Naive B cell (primary cell): ENCODE measurements at regions not wholly inside any gene's neighbourhood (a gene's known extent, or its start where the extent isn't known, plus 50 kb on each side); places are given as distances from the start of the nearest gene placed in this dataset.

Experiments used
- ATAC-seq, 2 donors: fragments of 150-1000 bp; cut with Tn5 transposase; 2 replicates each; pipeline ENCODE4 v1.10.0; 2021; ENCODE audit warnings: low read depth in 2 of 2, mild to moderate bottlenecking in 2 of 2, moderate library complexity in 2 of 2
- DNase-seq: peaks from one replicate; pipeline ENCODE4 v3.0.0; 2022
- H3K27ac Mint-ChIP-seq, 6 donors: one replicate each; pipeline ENCODE4 v1.8.0; 2020 to 2022; ENCODE audit warnings: mild to moderate bottlenecking in 6 of 6, mixed read lengths in 6 of 6, moderate library complexity in 5 of 6, inconsistent platforms in 2 of 6
- H3K27me3 Mint-ChIP-seq, 3 donors: one replicate each; pipeline ENCODE4 v1.8.0; 2021 to 2022; ENCODE audit warnings: mixed read lengths in 3 of 3, mild to moderate bottlenecking in 1 of 3
- H3K36me3 Mint-ChIP-seq, 2 donors: one replicate each; pipeline ENCODE4 v1.8.0; 2020 to 2022; ENCODE audit warnings: mixed read lengths in 2 of 2, inconsistent platforms in 1 of 2, mild to moderate bottlenecking in 1 of 2
- H3K4me1 Mint-ChIP-seq, 3 donors: one replicate each; pipeline ENCODE4 v1.8.0; 2020 to 2022; ENCODE audit warnings: mixed read lengths in 3 of 3, inconsistent platforms in 1 of 3, mild to moderate bottlenecking in 1 of 3, moderate library complexity in 1 of 3
- H3K4me3 Mint-ChIP-seq, 8 donors: one replicate each; pipeline ENCODE4 v1.8.0; 2020 to 2022; ENCODE audit warnings: mild to moderate bottlenecking in 8 of 8, mixed read lengths in 8 of 8, moderate library complexity in 8 of 8, inconsistent platforms in 2 of 8
- H3K9me3 Mint-ChIP-seq, 7 donors: one replicate each; pipeline ENCODE4 v1.8.0; 2020 to 2022; ENCODE audit warnings: mixed read lengths in 7 of 7, mild to moderate bottlenecking in 5 of 7, inconsistent platforms in 2 of 7, moderate library complexity in 1 of 7

GRCh38 chr2:133773854-133774653 is 205.8 kb upstream of the NCKAP5 start:
- Mint-ChIP-seq H3K4me1 (no peaks in the 10 kb centered on the region), H3K9me3 (no peaks in the 10 kb centered on the region), H3K27ac (no peak overlapping the region), H3K4me3 (no peak overlapping the region), H3K36me3 (no peaks in the 10 kb centered on the region), H3K27me3 (peaks cover 0 to 2% (median 0%) of the 10 kb centered on the region in 3 donors)
- no peak for DNase-seq
- ATAC-seq = no peak

GRCh38 chr2:133774654-133775015 is 206.4 kb upstream of the NCKAP5 start:
- Mint-ChIP-seq H3K9me3 (no peaks in the 10 kb centered on the region), H3K4me1 (no peaks in the 10 kb centered on the region), H3K27ac (no peak overlapping the region), H3K36me3 (no peaks in the 10 kb centered on the region), H3K27me3 (no peaks in the 10 kb centered on the region), H3K4me3 (no peak overlapping the region)
- ATAC-seq (no peak), DNase-seq (no peak)

- H3K27ac Mint-ChIP-seq = no peak overlapping the region
These were observed 208.8 kb upstream of the NCKAP5 start for GRCh38 chr2:133776936-133777573.

GRCh38 chr2:133777574-133777960 is 209.3 kb upstream of the NCKAP5 start:
- no peak overlapping the region for H3K4me3 Mint-ChIP-seq
- no peaks in the 10 kb centered on the region for H3K36me3 Mint-ChIP-seq
- H3K27ac Mint-ChIP-seq = no peak overlapping the region
- ATAC-seq = no peak
- no peaks in the 10 kb centered on the region for H3K4me1 Mint-ChIP-seq
- H3K9me3 Mint-ChIP-seq = no peaks in the 10 kb centered on the region
- no peak for DNase-seq
- no peaks in the 10 kb centered on the region for H3K27me3 Mint-ChIP-seq

More at GRCh38 chr2:133776936-133777573, 208.8 kb upstream of the NCKAP5 start:
- no peaks in the 10 kb centered on the region for H3K9me3 Mint-ChIP-seq
- no peak overlapping the region for H3K4me3 Mint-ChIP-seq
- DNase-seq (no peak), ATAC-seq (no peak)
- H3K4me1 Mint-ChIP-seq = no peaks in the 10 kb centered on the region
- H3K36me3 Mint-ChIP-seq = no peaks in the 10 kb centered on the region
- no peaks in the 10 kb centered on the region for H3K27me3 Mint-ChIP-seq

DNA sequence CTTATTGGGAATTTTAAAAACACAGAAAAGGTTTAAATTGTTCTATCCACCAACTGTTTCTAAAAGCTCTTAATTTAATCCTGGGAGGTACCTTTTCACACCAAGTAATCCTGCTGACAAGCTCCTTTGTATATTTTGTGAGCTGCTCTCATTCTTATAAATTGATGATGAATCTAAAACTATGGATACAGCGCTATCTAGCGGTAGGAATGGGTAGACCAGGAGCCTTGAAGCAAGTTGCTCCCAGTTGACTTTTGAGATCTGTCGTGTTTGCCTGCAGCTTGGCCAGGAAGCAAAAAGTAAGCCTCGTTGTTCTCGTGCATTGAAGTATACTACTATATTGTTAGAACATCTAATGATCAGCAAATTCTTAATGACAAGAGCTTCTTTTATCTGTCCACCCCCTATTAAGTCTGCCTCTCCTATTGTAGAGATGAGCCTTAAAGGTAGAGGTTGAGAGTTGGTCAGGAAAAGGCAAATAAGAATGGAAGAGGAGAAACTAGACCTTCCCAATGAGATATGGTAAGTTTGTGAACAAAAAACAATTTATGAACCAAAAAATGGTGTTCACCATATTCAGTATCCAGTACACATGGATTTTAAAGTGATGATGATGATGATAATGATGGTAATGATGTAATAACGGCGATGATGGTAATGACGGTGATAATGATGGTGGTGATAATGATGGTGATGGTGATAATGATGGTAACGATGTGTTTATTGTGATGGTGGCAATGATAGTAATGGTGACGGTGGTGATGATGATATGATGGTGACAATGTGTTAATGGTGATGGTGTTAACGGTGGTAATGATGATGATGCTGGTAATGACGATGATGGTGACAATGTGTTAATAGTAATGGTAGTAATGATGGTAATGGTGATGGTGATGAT is 212.1 kb upstream of the NCKAP5 start:
- Mint-ChIP-seq H3K27me3 (no peaks in the 10 kb centered on the region), H3K4me3 (no peak overlapping the region), H3K4me1 (no peaks in the 10 kb centered on the region), H3K36me3 (no peaks in the 10 kb centered on the region), H3K9me3 (peaks cover 0 to 1% (median 0%) of the 10 kb centered on the region in 7 donors), H3K27ac (no peak overlapping the region)
- ATAC-seq = no peak
- no peak for DNase-seq

DNA sequence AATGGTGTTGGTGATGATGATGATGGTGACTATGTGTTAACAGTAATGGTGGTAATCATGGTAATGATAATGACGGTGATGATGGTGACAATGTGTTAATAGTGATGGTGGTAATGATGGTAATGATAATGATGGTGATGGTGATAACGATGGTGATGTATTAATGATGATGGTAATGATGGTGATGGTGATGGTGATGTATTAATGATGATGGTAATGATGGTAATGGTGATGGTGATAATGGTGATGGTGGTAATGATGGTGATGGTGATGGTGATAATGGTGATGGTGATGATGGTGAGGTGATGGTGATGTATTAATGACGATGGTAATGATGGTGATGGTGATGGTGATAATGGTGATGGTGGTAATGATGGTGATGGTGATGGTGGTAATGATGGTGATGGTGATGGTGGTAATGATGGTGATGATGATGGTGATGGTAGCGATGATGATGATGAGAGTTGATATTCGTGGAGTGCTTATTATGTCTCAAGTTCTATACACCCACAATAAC is 212.8 kb upstream of the NCKAP5 start:
- H3K27me3 Mint-ChIP-seq = no peaks in the 10 kb centered on the region
- no peaks in the 10 kb centered on the region for H3K36me3 Mint-ChIP-seq
- DNase-seq (no peak), ATAC-seq (no peak)
- H3K9me3 Mint-ChIP-seq = peaks cover 0 to 3% (median 0%) of the 10 kb centered on the region in 7 donors
- no peaks in the 10 kb centered on the region for H3K4me1 Mint-ChIP-seq
- no peak overlapping the region for H3K4me3 Mint-ChIP-seq
- no peak overlapping the region for H3K27ac Mint-ChIP-seq

DNA sequence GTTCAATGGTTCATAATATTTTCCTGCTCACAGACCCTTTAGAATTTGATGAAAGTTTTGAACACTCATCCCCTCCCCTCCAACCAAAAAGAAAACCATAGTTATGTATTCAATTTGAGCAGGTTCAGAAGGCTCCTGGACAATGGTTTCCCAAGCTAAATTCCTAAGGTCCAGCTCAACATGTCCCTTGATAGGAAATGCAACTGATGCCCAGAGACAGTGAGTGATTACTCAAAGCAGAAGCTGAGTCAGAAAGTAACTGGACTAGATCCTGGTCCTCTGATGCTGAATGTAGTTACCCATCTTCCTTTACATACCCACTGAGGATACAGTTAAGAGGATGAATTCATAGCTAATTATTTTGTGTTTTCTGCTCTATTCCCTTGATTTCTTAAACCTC is 218.9 kb upstream of the NCKAP5 start:
- peaks cover 0 to 8% (median 5%) of the 10 kb centered on the region in 7 donors for H3K9me3 Mint-ChIP-seq
- H3K27ac Mint-ChIP-seq = no peak overlapping the region
- H3K27me3 Mint-ChIP-seq = peaks cover 0 to 5% (median 5%) of the 10 kb centered on the region in 3 donors
- DNase-seq (no peak), ATAC-seq (no peak)
- no peak overlapping the region for H3K4me3 Mint-ChIP-seq
- H3K36me3 Mint-ChIP-seq = peaks cover 0 to 4% of the 10 kb centered on the region in 2 donors
- H3K4me1 Mint-ChIP-seq = no peaks in the 10 kb centered on the region

DNA sequence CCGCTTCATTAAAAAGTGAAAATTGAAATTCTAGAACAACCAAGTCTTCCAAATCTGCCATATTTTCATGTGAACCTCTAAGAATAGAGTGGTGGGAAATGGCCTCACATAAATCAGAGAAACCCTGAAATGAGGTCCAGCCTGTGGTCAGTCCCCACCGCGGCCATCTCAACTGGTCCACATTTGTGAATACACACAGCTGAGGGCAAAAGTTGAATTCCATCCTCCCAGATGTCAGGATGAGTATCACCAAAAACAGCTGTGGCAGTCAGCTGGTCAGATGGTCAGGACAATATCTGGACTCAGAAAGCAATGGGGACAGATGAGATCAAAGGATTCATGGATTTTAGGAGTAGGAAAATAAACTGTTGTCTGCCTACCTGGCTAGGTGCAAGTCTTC is 219.4 kb upstream of the NCKAP5 start:
- Mint-ChIP-seq H3K4me1 (no peaks in the 10 kb centered on the region), H3K4me3 (peak overlapping the region in 1 of 8 donors; percentile 7), H3K27ac (no peak overlapping the region), H3K27me3 (peaks cover 0 to 5% (median 5%) of the 10 kb centered on the region in 3 donors), H3K36me3 (peaks cover 0 to 4% of the 10 kb centered on the region in 2 donors), H3K9me3 (peaks cover 0 to 13% (median 5%) of the 10 kb centered on the region in 7 donors)
- DNase-seq (no peak), ATAC-seq (no peak)

DNA sequence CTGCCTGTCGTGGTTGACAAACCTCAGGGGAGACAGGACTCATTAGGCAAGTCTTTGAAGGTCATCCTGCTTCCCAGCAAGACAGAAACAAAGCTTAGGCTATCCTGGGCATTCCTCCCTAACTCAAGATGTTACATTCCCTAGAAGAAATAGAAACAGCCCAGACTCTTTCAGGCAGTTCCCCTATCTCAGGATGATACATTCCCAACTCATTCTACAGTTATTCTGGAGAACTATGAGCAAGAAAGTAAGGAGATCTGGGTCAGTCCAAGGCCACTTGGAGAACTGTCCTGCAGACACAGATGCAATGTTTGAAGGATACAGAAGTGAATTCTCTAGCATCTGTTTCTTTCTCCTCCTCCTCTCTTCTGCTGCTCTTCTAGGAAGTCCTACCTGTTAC is 220.1 kb upstream of the NCKAP5 start:
- DNase-seq (no peak), ATAC-seq (no peak)
- Mint-ChIP-seq H3K4me1 (no peaks in the 10 kb centered on the region), H3K36me3 (peaks cover 0 to 4% of the 10 kb centered on the region in 2 donors), H3K27ac (no peak overlapping the region), H3K4me3 (no peak overlapping the region), H3K9me3 (peaks cover 0 to 19% (median 10%) of the 10 kb centered on the region in 7 donors), H3K27me3 (peaks cover 0 to 5% (median 5%) of the 10 kb centered on the region in 3 donors)

DNA sequence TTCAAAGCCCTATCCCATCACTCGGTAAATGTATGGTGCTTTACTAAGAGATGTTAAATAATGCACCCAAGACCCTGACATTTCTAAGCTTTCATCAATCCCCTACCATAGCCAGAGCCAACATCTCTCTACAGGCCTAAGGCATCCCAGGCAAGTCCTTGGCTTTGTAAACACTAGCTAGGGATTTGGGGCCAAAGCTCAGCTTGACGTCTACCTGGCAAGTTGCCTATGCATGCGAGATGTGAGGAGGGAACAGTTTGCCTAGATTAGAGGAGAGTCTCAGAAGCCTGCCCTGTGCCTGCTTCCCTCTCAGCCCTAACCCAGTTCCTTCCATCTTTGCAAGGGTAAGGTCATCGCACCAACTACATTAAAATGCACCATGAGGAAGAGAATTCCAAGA is 221.5 kb upstream of the NCKAP5 start:
- ATAC-seq = no peak
- Mint-ChIP-seq H3K4me1 (no peaks in the 10 kb centered on the region), H3K4me3 (no peak overlapping the region), H3K36me3 (peaks cover 4 to 9% of the 10 kb centered on the region in 2 donors), H3K9me3 (peaks cover 9 to 32% (median 23%) of the 10 kb centered on the region in 7 donors), H3K27ac (no peak overlapping the region), H3K27me3 (peaks cover 0 to 5% (median 5%) of the 10 kb centered on the region in 3 donors)
- DNase-seq = no peak

GRCh38 chr2:133790711-133791110 is 222.4 kb upstream of the NCKAP5 start:
- H3K27ac Mint-ChIP-seq = no peak overlapping the region
- peaks cover 4 to 10% of the 10 kb centered on the region in 2 donors for H3K36me3 Mint-ChIP-seq
- no peak overlapping the region for H3K4me3 Mint-ChIP-seq
- no peak for DNase-seq
- H3K27me3 Mint-ChIP-seq = peaks cover 0 to 5% (median 5%) of the 10 kb centered on the region in 3 donors
- no peak for ATAC-seq
- no peaks in the 10 kb centered on the region for H3K4me1 Mint-ChIP-seq
- peaks cover 9 to 37% (median 29%) of the 10 kb centered on the region in 7 donors for H3K9me3 Mint-ChIP-seq

DNA sequence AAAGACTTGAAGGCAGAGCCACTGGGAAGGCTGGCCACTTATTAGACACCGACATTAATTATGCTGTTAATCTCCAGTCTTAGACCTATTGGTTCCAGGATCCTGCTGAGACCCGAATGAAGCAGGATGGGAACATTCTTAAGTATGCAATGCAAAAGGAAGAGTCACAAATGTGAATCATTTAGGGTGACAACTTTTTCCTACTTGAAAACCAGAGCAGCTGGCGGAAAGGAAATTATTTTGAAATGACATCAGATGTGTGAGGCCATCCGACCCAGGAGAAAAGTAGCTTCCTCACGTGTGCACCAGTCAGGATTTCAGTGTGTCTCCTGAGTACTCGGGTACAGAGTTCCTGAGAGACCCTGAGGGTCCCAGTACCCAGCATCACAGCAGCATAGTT is 222.9 kb upstream of the NCKAP5 start:
- DNase-seq (no peak), ATAC-seq (no peak)
- Mint-ChIP-seq H3K27me3 (peaks cover 0 to 5% (median 5%) of the 10 kb centered on the region in 3 donors), H3K4me3 (peak overlapping the region in 1 of 8 donors; percentile 58), H3K9me3 (peaks cover 9 to 42% (median 34%) of the 10 kb centered on the region in 7 donors), H3K36me3 (peaks cover 4 to 10% of the 10 kb centered on the region in 2 donors), H3K4me1 (no peaks in the 10 kb centered on the region), H3K27ac (no peak overlapping the region)

DNA sequence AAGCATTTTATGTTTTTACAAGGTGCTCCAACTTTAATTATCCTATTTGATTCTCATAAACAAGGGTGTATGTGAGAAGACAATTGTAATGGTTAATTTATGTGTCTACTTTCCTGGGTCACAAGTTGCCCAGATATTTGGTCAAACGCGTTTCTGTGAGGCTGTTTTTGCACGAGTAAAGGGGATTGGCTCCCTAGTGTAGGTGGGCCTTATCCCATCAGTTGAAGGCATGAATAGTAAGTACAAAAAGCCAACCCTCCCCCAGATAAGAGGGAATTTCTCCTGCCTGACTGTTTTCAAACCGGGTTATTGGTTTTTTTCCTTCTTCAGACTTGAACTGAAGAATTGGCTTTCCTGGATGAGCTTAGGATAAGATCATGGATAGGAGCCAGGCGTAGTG is 224.0 kb upstream of the NCKAP5 start:
- ATAC-seq = no peak
- H3K4me3 Mint-ChIP-seq = no peak overlapping the region
- H3K36me3 Mint-ChIP-seq = peaks cover 4 to 10% of the 10 kb centered on the region in 2 donors
- peaks cover 0 to 5% (median 5%) of the 10 kb centered on the region in 3 donors for H3K27me3 Mint-ChIP-seq
- H3K27ac Mint-ChIP-seq = no peak overlapping the region
- no peaks in the 10 kb centered on the region for H3K4me1 Mint-ChIP-seq
- no peak for DNase-seq
- H3K9me3 Mint-ChIP-seq = peaks cover 12 to 50% (median 38%) of the 10 kb centered on the region in 7 donors
